Spinal cord (tissue), 9 donors: ENCODE measurements at regions not wholly inside any gene's neighbourhood (a gene's known extent, or its start where the extent isn't known, plus 50 kb on each side); places are given as distances from the start of the nearest gene placed in this dataset.

ENCODE experiments used
- DNase-seq, 6 donors: peaks; one replicate each; pipeline versions ENCODE4 v3.0.0 to v3.0.0-alpha.2; 2013 to 2015; ENCODE audit warnings: low spot score in 6 of 6, low read depth in 4 of 6
- H3K27ac ChIP-seq: one replicate; pipeline ENCODE4 v1.5.1; 2013; ENCODE audit warnings: low read depth, low read length, control low read depth
- H3K27me3 ChIP-seq: one replicate; pipeline ENCODE4 v1.6.1; 2013; ENCODE audit warnings: low read length; ENCODE audit not compliant: control insufficient read depth, insufficient read depth
- H3K36me3 ChIP-seq: one replicate; pipeline ENCODE4 v1.6.1; 2013; ENCODE audit warnings: low read length; ENCODE audit not compliant: control insufficient read depth, insufficient read depth
- H3K4me1 ChIP-seq: one replicate; pipeline ENCODE4 v1.6.1; 2013; ENCODE audit warnings: low read length; ENCODE audit not compliant: control insufficient read depth, insufficient read depth
- H3K4me3 ChIP-seq: one replicate; pipeline ENCODE4 v1.5.1; 2013; ENCODE audit warnings: low read depth, low read length, control low read depth
- H3K9me3 ChIP-seq: one replicate; pipeline ENCODE4 v1.6.1; 2013; ENCODE audit warnings: low read length; ENCODE audit not compliant: control insufficient read depth, insufficient read depth
- WGBS: methylation state at CpG from one replicate; pipeline ENCODE4 v1.1.5; 2013; ENCODE audit warnings: missing lambda C conversion rate; ENCODE audit not compliant: insufficient coverage; 5-methylcytosine and 5-hydroxymethylcytosine counted together
- donor health status: healthy.

- Histone ChIP-seq H3K4me1 (no peaks in the 10 kb centered on the region), H3K36me3 (no peaks in the 10 kb centered on the region), H3K27ac (no peak overlapping the region), H3K4me3 (no peak overlapping the region), H3K9me3 (no peaks in the 10 kb centered on the region), H3K27me3 (no peaks in the 10 kb centered on the region)
- WGBS: no CpG with 5 or more reads among the region's 3 CpGs
- no peak for DNase-seq
Measured at GRCh38 chr5:165126598-165126997, 1621.2 kb downstream of the MAT2B start.

- DNase-seq: no peak
- H3K36me3 ChIP-seq: no peaks in the 10 kb centered on the region
- WGBS: no CpG with 5 or more reads among the region's 2 CpGs
- no peak overlapping the region for H3K27ac ChIP-seq
- no peaks in the 10 kb centered on the region for H3K27me3 ChIP-seq
- no peak overlapping the region for H3K4me3 ChIP-seq
- H3K4me1 ChIP-seq: no peaks in the 10 kb centered on the region
- H3K9me3 ChIP-seq: no peaks in the 10 kb centered on the region
Measured at GRCh38 chr5:165127941-165128340, 1622.5 kb downstream of the MAT2B start.

GRCh38 chr5:165130656-165131055 is 1625.2 kb downstream of the MAT2B start:
- WGBS: no CpG with 5 or more reads among the region's 4 CpGs
- DNase-seq: no peak
- H3K36me3 ChIP-seq: no peaks in the 10 kb centered on the region
- no peak overlapping the region for H3K27ac ChIP-seq
- H3K27me3 ChIP-seq: no peaks in the 10 kb centered on the region
- H3K9me3 ChIP-seq: no peaks in the 10 kb centered on the region
- H3K4me3 ChIP-seq: no peak overlapping the region
- H3K4me1 ChIP-seq: no peaks in the 10 kb centered on the region

- no peak for DNase-seq
- H3K27me3 ChIP-seq: no peaks in the 10 kb centered on the region
- no peaks in the 10 kb centered on the region for H3K36me3 ChIP-seq
- H3K4me1 ChIP-seq: no peaks in the 10 kb centered on the region
- no peak overlapping the region for H3K4me3 ChIP-seq
- H3K27ac ChIP-seq: no peak overlapping the region
- 50% methylated on average over 1 of the region's 6 CpGs for WGBS
- H3K9me3 ChIP-seq: no peaks in the 10 kb centered on the region
Measured at GRCh38 chr5:165134155-165134554, 1628.7 kb downstream of the MAT2B start.

- WGBS: no CpG with 5 or more reads among the region's 1 CpG
- H3K4me3 ChIP-seq: no peak overlapping the region
- H3K27ac ChIP-seq: no peak overlapping the region
Measured at GRCh38 chr5:165135565-165135964, 1630.1 kb downstream of the MAT2B start.

GRCh38 chr5:165137701-165138100 is 1632.3 kb downstream of the MAT2B start:
- no peaks in the 10 kb centered on the region for H3K36me3 ChIP-seq
- H3K27me3 ChIP-seq: no peaks in the 10 kb centered on the region
- H3K9me3 ChIP-seq: no peaks in the 10 kb centered on the region
- H3K4me1 ChIP-seq: no peaks in the 10 kb centered on the region
- DNase-seq: no peak
- H3K4me3 ChIP-seq: no peak overlapping the region
- no CpG with 5 or more reads among the region's 2 CpGs for WGBS
- H3K27ac ChIP-seq: no peak overlapping the region

More at GRCh38 chr5:165135565-165135964, 1630.1 kb downstream of the MAT2B start:
- no peaks in the 10 kb centered on the region for H3K9me3 ChIP-seq
- no peaks in the 10 kb centered on the region for H3K36me3 ChIP-seq
- H3K27me3 ChIP-seq: no peaks in the 10 kb centered on the region
- no peak for DNase-seq
- no peaks in the 10 kb centered on the region for H3K4me1 ChIP-seq

- Histone ChIP-seq H3K4me1 (no peaks in the 10 kb centered on the region), H3K27ac (no peak overlapping the region)
- peak in 4 of 6 donors; percentile 19 to 91 (median 32) for DNase-seq
Measured at GRCh38 chr5:165138236-165138635, 1632.8 kb downstream of the MAT2B start.

GRCh38 chr5:165139262-165139661 is 1633.8 kb downstream of the MAT2B start:
- no peak overlapping the region for H3K27ac ChIP-seq
- WGBS: no CpG with 5 or more reads among the region's 3 CpGs
- H3K4me1 ChIP-seq: no peaks in the 10 kb centered on the region
- no peak overlapping the region for H3K4me3 ChIP-seq
- no peak for DNase-seq
- H3K36me3 ChIP-seq: no peaks in the 10 kb centered on the region
- no peaks in the 10 kb centered on the region for H3K27me3 ChIP-seq
- H3K9me3 ChIP-seq: no peaks in the 10 kb centered on the region

More at GRCh38 chr5:165138236-165138635, 1632.8 kb downstream of the MAT2B start:
- no CpG with 5 or more reads among the region's 7 CpGs for WGBS
- H3K4me3 ChIP-seq: no peak overlapping the region
- no peaks in the 10 kb centered on the region for H3K9me3 ChIP-seq
- H3K36me3 ChIP-seq: no peaks in the 10 kb centered on the region
- no peaks in the 10 kb centered on the region for H3K27me3 ChIP-seq

GRCh38 chr5:165139721-165140120 is 1634.3 kb downstream of the MAT2B start:
- no peaks in the 10 kb centered on the region for H3K4me1 ChIP-seq

GRCh38 chr5:165143741-165144140 is 1638.3 kb downstream of the MAT2B start:
- Histone ChIP-seq H3K27me3 (no peaks in the 10 kb centered on the region), H3K27ac (no peak overlapping the region), H3K4me1 (no peaks in the 10 kb centered on the region), H3K4me3 (no peak overlapping the region), H3K36me3 (no peaks in the 10 kb centered on the region), H3K9me3 (no peaks in the 10 kb centered on the region)
- DNase-seq: peak in 2 of 6 donors; percentile 3 to 13
- 36% methylated on average over 3 of the region's 4 CpGs for WGBS

More at GRCh38 chr5:165139721-165140120, 1634.3 kb downstream of the MAT2B start:
- Histone ChIP-seq H3K27ac (no peak overlapping the region), H3K27me3 (no peaks in the 10 kb centered on the region), H3K4me3 (no peak overlapping the region), H3K36me3 (no peaks in the 10 kb centered on the region), H3K9me3 (no peaks in the 10 kb centered on the region)
- no CpG with 5 or more reads among the region's 3 CpGs for WGBS
- DNase-seq: no peak
